GM12878 (cell line): ENCODE measurements at regions not wholly inside any gene's neighbourhood (a gene's known extent, or its start where the extent isn't known, plus 50 kb on each side); places are given as distances from the start of the nearest gene placed in this dataset.

ENCODE experiments used
- ATAC-seq: fragments of 200-7000 bp; cut with Tn5 transposase; 3 replicates; pipeline ENCODE4 v1.9.1; 2020; ENCODE audit warnings: mild to moderate bottlenecking, moderate library complexity
- BruUV-seq: library from RNA; stranded (reverse); fragments of 400-500 nt; replicated peaks from 2 replicates; lab custom pipeline; 2021; lab: Mats Ljungman, UMichigan
- CTCF ChIA-PET: fragments of 300-600 bp; sonication (Branson Sonifier 250); formaldehyde crosslinking; extraction: SDS; loops from one replicate; lab custom pipeline; 2021; ENCODE audit warnings: inconsistent platforms; lab: Yijun Ruan, JAX
- POLR2A ChIA-PET: fragments of 350-600 bp; formaldehyde crosslinking; extraction: SDS; loops from one replicate; lab custom pipeline; 2021; ENCODE audit warnings: inconsistent platforms; lab: Charles Lee
- RAD21 ChIA-PET: fragments of 300-600 bp; sonication (Branson Sonifier 250); formaldehyde crosslinking; loops from one replicate; lab custom pipeline; 2023; ENCODE audit warnings: antibody characterized with exemption; ENCODE audit not compliant: unreplicated experiment; lab: Charles Lee
- SMC1A ChIA-PET: fragments of 300-600 bp; sonication (Branson Sonifier 250); formaldehyde crosslinking; loops from one replicate; lab custom pipeline; 2023; ENCODE audit not compliant: unreplicated experiment, uncharacterized antibody; lab: Charles Lee
- DNase-seq: peaks from one replicate; pipeline ENCODE4 v3.0.0-alpha.2; 2011; ENCODE audit warnings: low read depth, low spot score
- FAIRE-seq: peaks from 3 replicates; lab custom pipeline; 2011; peaks lifted over from hg19 to GRCh38; lab: Jason Lieb, UNC
- H2AFZ ChIP-seq: 2 replicates; pipeline ENCODE4 v1.6.0; 2011; ENCODE audit warnings: low read depth, low read length, control low read depth; ENCODE audit not compliant: control insufficient read depth
- H3K27ac ChIP-seq: 2 replicates; pipeline ENCODE4 v1.5.1; 2011; ENCODE audit warnings: control low read depth; ENCODE audit not compliant: control insufficient read depth, insufficient read depth
- H3K27me3 ChIP-seq, 2 experiments: replicated peaks in 1 of 2; 2 replicates each; pipeline versions ENCODE4 v1.6.0 to v1.6.1; 2011; ENCODE audit warnings: low read length in 1 of 2; ENCODE audit not compliant: control insufficient read depth in 2 of 2, insufficient read depth in 2 of 2
- H3K36me3 ChIP-seq, 2 experiments: 2 replicates each; pipeline ENCODE4 v1.5.1; 2011; ENCODE audit warnings: low read length in 1 of 2; ENCODE audit not compliant: control insufficient read depth in 2 of 2, insufficient read depth in 2 of 2
- H3K4me1 ChIP-seq: 2 replicates; pipeline ENCODE4 v1.6.1; 2011; ENCODE audit warnings: mild to moderate bottlenecking, low read length, moderate library complexity, mixed read lengths; ENCODE audit not compliant: control insufficient read depth, insufficient read depth
- H3K4me2 ChIP-seq: 2 replicates; pipeline ENCODE4 v1.6.0; 2011; ENCODE audit warnings: control low read depth; ENCODE audit not compliant: control insufficient read depth, insufficient read depth
- H3K4me3 ChIP-seq: fragments of 200-600 bp; sonication (generic); 2 replicates; pipeline ENCODE4 v1.5.1; 2016
- H3K79me2 ChIP-seq: 2 replicates; pipeline ENCODE4 v1.6.0; 2011; ENCODE audit warnings: low read length; ENCODE audit not compliant: control insufficient read depth, insufficient read depth
- H3K9ac ChIP-seq: 2 replicates; pipeline ENCODE4 v1.8.0; 2011; ENCODE audit warnings: low read length, control low read depth, mixed read lengths; ENCODE audit not compliant: control insufficient read depth, insufficient read depth
- H3K9me3 ChIP-seq: replicated peaks from 3 replicates; pipeline ENCODE4 v1.5.1; 2011; ENCODE audit warnings: mild to moderate bottlenecking, low read length; ENCODE audit not compliant: control insufficient read depth, insufficient read depth
- H4K20me1 ChIP-seq: 2 replicates; pipeline ENCODE4 v1.6.0; 2011; ENCODE audit not compliant: control insufficient read depth, insufficient read depth
- JUNB ChIP-seq: IDR thresholded peaks from 2 replicates; pipeline ENCODE4 v1.6.1; 2016; ENCODE audit warnings: antibody characterized with exemption, mild to moderate bottlenecking
- MTA3 ChIP-seq: IDR thresholded peaks from 2 replicates; pipeline ENCODE4 v1.6.1; 2012; ENCODE audit warnings: low read length, inconsistent platforms, borderline replicate concordance
- POLR2AphosphoS5 ChIP-seq: IDR thresholded peaks from 2 replicates; pipeline ENCODE4 v1.6.1; 2011; ENCODE audit warnings: mild to moderate bottlenecking, low read length, inconsistent platforms
- RB1 ChIP-seq: fragments of 450-650 bp; formaldehyde crosslinking; IDR thresholded peaks from 2 replicates; pipeline ENCODE4 v1.6.1; 2017; ENCODE audit warnings: mild to moderate bottlenecking, borderline replicate concordance
- SREBF2 ChIP-seq: IDR thresholded peaks from 2 replicates; pipeline ENCODE4 v1.6.1; 2012; ENCODE audit warnings: mild to moderate bottlenecking, low read length
- TCF12 ChIP-seq: IDR thresholded peaks from 2 replicates; pipeline ENCODE4 v1.6.1; 2011; ENCODE audit warnings: low read depth, mild to moderate bottlenecking, low read length
- ZNF207 ChIP-seq: fragments of 450-650 bp; IDR thresholded peaks from 2 replicates; pipeline ENCODE4 v1.6.1; 2014; ENCODE audit warnings: antibody characterized with exemption, mild to moderate bottlenecking, borderline replicate concordance
- ZSCAN29 ChIP-seq: fragments of 450-650 bp; IDR thresholded peaks from 2 replicates; pipeline ENCODE4 v1.6.1; 2017; ENCODE audit warnings: mild to moderate bottlenecking, moderate library complexity
- ZZZ3 ChIP-seq: IDR thresholded peaks from 2 replicates; pipeline ENCODE4 v1.6.1; 2011; ENCODE audit warnings: low read depth; ENCODE audit not compliant: control insufficient read depth, insufficient read length
- WGBS: methylation state at CpG from one replicate; pipeline ENCODE4 v1.1.6; 2016; ENCODE audit warnings: low lambda C conversion rate; ENCODE audit not compliant: insufficient replicate concordance, insufficient coverage; ENCODE audit errors: missing lambda C conversion rate; 5-methylcytosine and 5-hydroxymethylcytosine counted together
- in situ Hi-C: fragments of 300-500 bp; cut with MboI; formaldehyde crosslinking; loops from 9 replicates; pipeline ENCODE4 v1.14.3; 2018; ENCODE audit warnings: mixed read lengths
- intact Hi-C: fragments of 100-400 bp; cut with micrococcal nuclease; formaldehyde crosslinking; loops from one replicate; pipeline ENCODE4 v1.14.2; 2022; ENCODE audit not compliant: unreplicated experiment
- TF ChIP-seq, protein P1 (sequence below): fragments of 450-650 bp; conservative IDR thresholded peaks from 2 replicates; pipeline ENCODE4 v1.6.1; 2017; ENCODE audit warnings: mild to moderate bottlenecking, moderate library complexity
- TF ChIP-seq, protein P2 (sequence below), 3 experiments: IDR thresholded peaks in 2 of 3; conservative IDR thresholded peaks in 1 of 3; 2 replicates each; pipeline ENCODE4 v1.5.1; 2011; ENCODE audit warnings: low read depth in 3 of 3, low read length in 3 of 3, mild to moderate bottlenecking in 3 of 3, control low read depth in 2 of 3, moderate library complexity in 2 of 3, inconsistent platforms in 1 of 3, mixed read lengths in 1 of 3; ENCODE audit not compliant: control insufficient read depth in 2 of 3, insufficient read depth in 1 of 3; ENCODE audit errors: extremely low read depth in 1 of 3

- TF ChIP-seq ZSCAN29 (no peak), TCF12 (no peak), ZNF207 (no peak)
- TF ChIP-seq, protein P1, sequence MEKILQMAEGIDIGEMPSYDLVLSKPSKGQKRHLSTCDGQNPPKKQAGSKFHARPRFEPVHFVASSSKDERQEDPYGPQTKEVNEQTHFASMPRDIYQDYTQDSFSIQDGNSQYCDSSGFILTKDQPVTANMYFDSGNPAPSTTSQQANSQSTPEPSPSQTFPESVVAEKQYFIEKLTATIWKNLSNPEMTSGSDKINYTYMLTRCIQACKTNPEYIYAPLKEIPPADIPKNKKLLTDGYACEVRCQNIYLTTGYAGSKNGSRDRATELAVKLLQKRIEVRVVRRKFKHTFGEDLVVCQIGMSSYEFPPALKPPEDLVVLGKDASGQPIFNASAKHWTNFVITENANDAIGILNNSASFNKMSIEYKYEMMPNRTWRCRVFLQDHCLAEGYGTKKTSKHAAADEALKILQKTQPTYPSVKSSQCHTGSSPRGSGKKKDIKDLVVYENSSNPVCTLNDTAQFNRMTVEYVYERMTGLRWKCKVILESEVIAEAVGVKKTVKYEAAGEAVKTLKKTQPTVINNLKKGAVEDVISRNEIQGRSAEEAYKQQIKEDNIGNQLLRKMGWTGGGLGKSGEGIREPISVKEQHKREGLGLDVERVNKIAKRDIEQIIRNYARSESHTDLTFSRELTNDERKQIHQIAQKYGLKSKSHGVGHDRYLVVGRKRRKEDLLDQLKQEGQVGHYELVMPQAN: no peak
Measured at GRCh38 chr14:28613532-28613931, 153.1 kb upstream of the FOXG1 start (continued).

DNA sequence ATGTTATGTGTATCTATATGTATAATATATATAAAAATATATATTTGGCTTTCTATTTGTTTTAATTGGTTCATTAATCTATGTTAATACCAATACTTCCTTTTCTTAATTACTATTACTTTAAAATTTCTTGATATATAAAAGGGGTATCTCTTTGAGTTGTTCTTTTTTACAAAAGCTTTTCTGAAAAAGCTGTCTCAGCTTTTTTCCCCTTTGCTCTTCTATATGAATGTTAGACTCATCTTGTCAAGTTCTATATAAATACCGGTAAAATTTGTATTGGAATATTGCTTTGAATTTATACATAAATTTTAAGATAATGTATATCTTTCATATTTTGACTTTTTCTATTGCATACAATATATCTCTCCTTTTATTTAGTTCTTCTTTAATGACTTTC, 139.8 kb upstream of the FOXG1 start:
- TF ChIP-seq JUNB (no peak), RB1 (no peak), ZZZ3 (no peak), POLR2AphosphoS5 (no peak), MTA3 (no peak), SREBF2 (no peak)
- TF ChIP-seq, protein P2, sequence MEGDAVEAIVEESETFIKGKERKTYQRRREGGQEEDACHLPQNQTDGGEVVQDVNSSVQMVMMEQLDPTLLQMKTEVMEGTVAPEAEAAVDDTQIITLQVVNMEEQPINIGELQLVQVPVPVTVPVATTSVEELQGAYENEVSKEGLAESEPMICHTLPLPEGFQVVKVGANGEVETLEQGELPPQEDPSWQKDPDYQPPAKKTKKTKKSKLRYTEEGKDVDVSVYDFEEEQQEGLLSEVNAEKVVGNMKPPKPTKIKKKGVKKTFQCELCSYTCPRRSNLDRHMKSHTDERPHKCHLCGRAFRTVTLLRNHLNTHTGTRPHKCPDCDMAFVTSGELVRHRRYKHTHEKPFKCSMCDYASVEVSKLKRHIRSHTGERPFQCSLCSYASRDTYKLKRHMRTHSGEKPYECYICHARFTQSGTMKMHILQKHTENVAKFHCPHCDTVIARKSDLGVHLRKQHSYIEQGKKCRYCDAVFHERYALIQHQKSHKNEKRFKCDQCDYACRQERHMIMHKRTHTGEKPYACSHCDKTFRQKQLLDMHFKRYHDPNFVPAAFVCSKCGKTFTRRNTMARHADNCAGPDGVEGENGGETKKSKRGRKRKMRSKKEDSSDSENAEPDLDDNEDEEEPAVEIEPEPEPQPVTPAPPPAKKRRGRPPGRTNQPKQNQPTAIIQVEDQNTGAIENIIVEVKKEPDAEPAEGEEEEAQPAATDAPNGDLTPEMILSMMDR (IDR thresholded peaks at IDR 0.05 in 2 of 3, conservative IDR thresholded peaks at IDR 0.05 in 1 of 3; ENCODE audit: control insufficient read depth in 2 of 3, extremely low read depth in 1 of 3, insufficient read depth in 1 of 3, low read depth in 3 of 3, low read length in 3 of 3): no peak
- SMC1A ChIA-PET: no interaction called here
- ATAC-seq: no peak
- in situ Hi-C loops: no loop called here
- BruUV-seq: no TSS peak
- CTCF ChIA-PET: no interaction called here
- H3K9ac ChIP-seq: no peak overlapping the region
- intact Hi-C loops: no loop called here
- H4K20me1 ChIP-seq: no peaks in the 10 kb centered on the region
- no peak overlapping the region for H2AFZ ChIP-seq
- H3K9me3 ChIP-seq: no peaks in the 10 kb centered on the region
- H3K27ac ChIP-seq: no peak overlapping the region
- no peaks in the 10 kb centered on the region for H3K36me3 ChIP-seq
- H3K79me2 ChIP-seq: no peaks in the 10 kb centered on the region
- no peak overlapping the region for H3K4me3 ChIP-seq
- DNase-seq: no peak
- POLR2A ChIA-PET: no interaction called here
- no peaks in the 10 kb centered on the region for H3K4me1 ChIP-seq
- 91% methylated on average over 1 of the region's 1 CpG for WGBS
- no peak for FAIRE-seq
- RAD21 ChIA-PET: no interaction called here
- H3K4me2 ChIP-seq: no peak overlapping the region
- no peaks in the 10 kb centered on the region for H3K27me3 ChIP-seq
